ENCODE measurements at regions not wholly inside any gene's neighbourhood (a gene's known extent, or its start where the extent isn't known, plus 50 kb on each side); places are given as distances from the start of the nearest gene placed in this dataset.

DNA sequence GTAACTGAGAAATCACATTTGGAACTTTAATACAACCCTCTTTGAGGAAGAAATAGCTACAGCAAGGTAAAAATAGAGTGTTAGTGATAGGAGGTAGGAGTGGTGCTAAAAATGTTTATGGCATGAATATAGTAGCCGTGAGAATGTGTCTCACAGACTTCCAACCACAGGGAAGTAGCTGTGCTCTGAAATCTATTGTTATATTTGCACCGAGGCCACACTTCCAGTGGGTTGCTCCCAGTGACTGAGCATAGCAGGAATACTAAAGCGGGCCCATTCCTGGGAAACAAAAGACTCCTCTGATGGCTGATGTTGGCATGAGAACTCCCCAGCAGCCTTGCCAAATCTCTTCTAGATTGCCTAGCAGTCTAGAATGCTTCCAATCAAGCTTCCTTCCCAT lies 174.1 kb upstream of the PLXNC1 start:
- TF ChIP-seq, protein P1, sequence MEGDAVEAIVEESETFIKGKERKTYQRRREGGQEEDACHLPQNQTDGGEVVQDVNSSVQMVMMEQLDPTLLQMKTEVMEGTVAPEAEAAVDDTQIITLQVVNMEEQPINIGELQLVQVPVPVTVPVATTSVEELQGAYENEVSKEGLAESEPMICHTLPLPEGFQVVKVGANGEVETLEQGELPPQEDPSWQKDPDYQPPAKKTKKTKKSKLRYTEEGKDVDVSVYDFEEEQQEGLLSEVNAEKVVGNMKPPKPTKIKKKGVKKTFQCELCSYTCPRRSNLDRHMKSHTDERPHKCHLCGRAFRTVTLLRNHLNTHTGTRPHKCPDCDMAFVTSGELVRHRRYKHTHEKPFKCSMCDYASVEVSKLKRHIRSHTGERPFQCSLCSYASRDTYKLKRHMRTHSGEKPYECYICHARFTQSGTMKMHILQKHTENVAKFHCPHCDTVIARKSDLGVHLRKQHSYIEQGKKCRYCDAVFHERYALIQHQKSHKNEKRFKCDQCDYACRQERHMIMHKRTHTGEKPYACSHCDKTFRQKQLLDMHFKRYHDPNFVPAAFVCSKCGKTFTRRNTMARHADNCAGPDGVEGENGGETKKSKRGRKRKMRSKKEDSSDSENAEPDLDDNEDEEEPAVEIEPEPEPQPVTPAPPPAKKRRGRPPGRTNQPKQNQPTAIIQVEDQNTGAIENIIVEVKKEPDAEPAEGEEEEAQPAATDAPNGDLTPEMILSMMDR (IDR thresholded peaks at IDR 0.05; ENCODE audit: low read length), result no peak
- no peak for TF ChIP-seq EZH2 (IDR thresholded peaks at IDR 0.05; ENCODE audit: borderline replicate concordance, low read length)
